HL-60 (cell line): ENCODE measurements at regions not wholly inside any gene's neighbourhood (a gene's known extent, or its start where the extent isn't known, plus 50 kb on each side); places are given as distances from the start of the nearest gene placed in this dataset.

Experiments
- CTCF ChIP-seq: IDR thresholded peaks from one replicate; pipeline ENCODE4 v1.5.1; 2011; ENCODE audit warnings: low read length, control low read depth, inconsistent platforms; ENCODE audit not compliant: insufficient read depth
- POLR2AphosphoS5 ChIP-seq: IDR thresholded peaks from 2 replicates; pipeline ENCODE4 v1.6.1; 2012; ENCODE audit warnings: low read depth

GRCh38 chr10:124211921-124212320 lies 118.5 kb upstream of the CHST15 start:
- TF ChIP-seq CTCF (no peak), POLR2AphosphoS5 (no peak)
